Panc1 (cell line): ENCODE measurements at regions not wholly inside any gene's neighbourhood (a gene's known extent, or its start where the extent isn't known, plus 50 kb on each side); places are given as distances from the start of the nearest gene placed in this dataset.

Experiments used
- ATAC-seq: fragments of 200-7000 bp; cut with Tn5 transposase; 2 replicates; pipeline ENCODE4 v1.9.1; 2020; ENCODE audit warnings: mild to moderate bottlenecking, moderate library complexity
- BruUV-seq: library from RNA; stranded (reverse); fragments of 400-500 nt; replicated peaks from 2 replicates; lab custom pipeline; 2021; lab: Mats Ljungman, UMichigan
- CTCF ChIA-PET: fragments of 300-600 bp; sonication (Branson Sonifier 250); formaldehyde crosslinking; loops from one replicate; lab custom pipeline; 2022; ENCODE audit warnings: antibody characterized with exemption; lab: Charles Lee
- POLR2A ChIA-PET: fragments of 300-600 bp; sonication (Branson Sonifier 250); formaldehyde crosslinking; loops from one replicate; lab custom pipeline; 2022; ENCODE audit warnings: antibody characterized with exemption; lab: Charles Lee
- DNase-seq: peaks from one replicate; pipeline ENCODE4 v3.0.0-alpha.2; 2010; ENCODE audit warnings: low read depth, low spot score
- H3K27ac ChIP-seq: 2 replicates; pipeline ENCODE4 v1.5.1; 2011; ENCODE audit warnings: mild to moderate bottlenecking, low read length, inconsistent platforms
- H3K27me3 ChIP-seq: fragments of 200-500 bp; sonication (Bioruptor generic); 2 replicates; pipeline ENCODE4 v1.6.0; 2014; ENCODE audit warnings: low read length, inconsistent platforms; ENCODE audit not compliant: control insufficient read depth, insufficient read depth
- H3K36me3 ChIP-seq: fragments of 200-500 bp; sonication (Bioruptor generic); 2 replicates; pipeline ENCODE4 v1.5.1; 2014; ENCODE audit warnings: inconsistent platforms, mild to moderate bottlenecking, low read length, moderate library complexity; ENCODE audit not compliant: control insufficient read depth, insufficient read depth
- H3K4me1 ChIP-seq: 2 replicates; pipeline ENCODE4 v1.5.1; 2011; ENCODE audit warnings: inconsistent platforms, mild to moderate bottlenecking, low read length, moderate library complexity; ENCODE audit not compliant: control insufficient read depth, insufficient read depth
- H3K4me3 ChIP-seq, 2 experiments: 2 replicates each; pipeline ENCODE4 v1.5.1; 2011 to 2012; ENCODE audit warnings: low read depth in 2 of 2, low read length in 2 of 2, mild to moderate bottlenecking in 2 of 2, inconsistent platforms in 1 of 2, moderate library complexity in 1 of 2
- H3K9me3 ChIP-seq: fragments of 200-500 bp; sonication (Bioruptor generic); 2 replicates; pipeline ENCODE4 v1.5.1; 2014; ENCODE audit warnings: low read depth, mild to moderate bottlenecking, inconsistent platforms, low read length, moderate library complexity; ENCODE audit not compliant: control insufficient read depth, insufficient read depth
- POLR2AphosphoS5 ChIP-seq: IDR thresholded peaks from 2 replicates; pipeline ENCODE4 v1.6.1; 2012; ENCODE audit warnings: mild to moderate bottlenecking, low read depth, low read length, moderate library complexity
- SIN3A ChIP-seq: IDR thresholded peaks from 2 replicates; pipeline ENCODE4 v1.6.1; 2012; ENCODE audit warnings: low read depth, mild to moderate bottlenecking, low read length, moderate library complexity, borderline replicate concordance; ENCODE audit not compliant: insufficient read depth
- TCF7L2 ChIP-seq: IDR thresholded peaks from 2 replicates; pipeline ENCODE4 v1.6.1; 2011; ENCODE audit warnings: mild to moderate bottlenecking, low read depth, low read length, inconsistent platforms
- in situ Hi-C: cut with HindIII; loops from 2 replicates; pipeline ENCODE4 v1.10.0; 2016; ENCODE audit warnings: low sequenced_read_pairs, low pct_unique_long_range_greater_than_20kb
- intact Hi-C: fragments of 100-400 bp; cut with micrococcal nuclease; formaldehyde crosslinking; loops from one replicate; pipeline ENCODE4 v1.10.0; 2022; ENCODE audit not compliant: unreplicated experiment
- TF ChIP-seq, protein P1 (sequence below), 2 experiments: IDR thresholded peaks; 2 replicates each; pipeline ENCODE4 v1.6.1; 2011 to 2012; ENCODE audit warnings: low read depth in 2 of 2, control low read depth in 1 of 2, low read length in 1 of 2, mild to moderate bottlenecking in 1 of 2, moderate library complexity in 1 of 2; ENCODE audit not compliant: insufficient read depth in 1 of 2
- TF ChIP-seq, protein P2 (sequence below): fragments of 450-650 bp; IDR thresholded peaks from 2 replicates; pipeline ENCODE4 v1.5.1; 2017; ENCODE audit warnings: mild to moderate bottlenecking

DNA sequence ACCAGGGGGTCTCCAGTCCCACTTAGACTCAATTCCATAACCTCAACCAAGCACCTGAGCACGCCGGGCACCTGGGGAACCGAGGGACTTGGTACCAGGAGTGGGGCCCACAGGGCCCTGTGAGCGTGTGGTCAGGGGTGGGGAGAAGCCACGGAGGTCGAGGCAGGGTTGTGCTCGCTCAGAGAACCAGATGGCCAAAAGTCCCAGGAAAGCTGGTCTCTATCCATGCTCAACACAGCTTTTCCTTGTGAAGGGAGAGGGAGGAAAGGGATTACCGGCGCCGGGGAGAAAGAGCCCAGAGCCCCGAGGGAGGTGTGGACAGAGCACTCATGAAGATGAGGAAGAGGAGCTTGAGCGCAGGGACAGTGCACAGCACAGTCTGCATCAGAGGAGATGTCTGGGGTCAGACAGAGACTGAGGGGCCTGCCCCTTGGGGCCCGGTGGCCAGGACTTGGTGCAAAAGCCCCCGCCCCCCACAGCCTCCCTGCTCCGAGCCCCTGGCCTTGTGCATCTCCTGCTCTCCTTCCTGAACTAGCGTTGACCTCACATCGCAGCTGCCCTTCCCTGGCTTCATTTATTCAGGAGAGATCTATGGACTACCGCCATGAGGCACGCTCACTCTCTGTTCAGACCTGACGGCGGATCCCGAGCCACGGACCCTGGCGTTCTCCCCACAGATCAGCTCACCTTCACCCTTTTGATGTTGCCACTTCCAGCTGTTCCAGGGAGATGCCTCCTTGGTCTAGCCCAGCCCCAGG lies 355.4 kb upstream of the TNRC6C start:
- DNase-seq (no peak), ATAC-seq (no peak)
- Histone ChIP-seq H3K27me3 (no peaks in the 10 kb centered on the region), H3K27ac (no peak overlapping the region), H3K36me3 (no peaks in the 10 kb centered on the region), H3K9me3 (no peaks in the 10 kb centered on the region), H3K4me3 (no peak overlapping the region), H3K4me1 (no peaks in the 10 kb centered on the region)
- intact Hi-C loops = no loop called here
- TF ChIP-seq SIN3A (no peak), POLR2AphosphoS5 (no peak), TCF7L2 (no peak)
- TF ChIP-seq, protein P1, sequence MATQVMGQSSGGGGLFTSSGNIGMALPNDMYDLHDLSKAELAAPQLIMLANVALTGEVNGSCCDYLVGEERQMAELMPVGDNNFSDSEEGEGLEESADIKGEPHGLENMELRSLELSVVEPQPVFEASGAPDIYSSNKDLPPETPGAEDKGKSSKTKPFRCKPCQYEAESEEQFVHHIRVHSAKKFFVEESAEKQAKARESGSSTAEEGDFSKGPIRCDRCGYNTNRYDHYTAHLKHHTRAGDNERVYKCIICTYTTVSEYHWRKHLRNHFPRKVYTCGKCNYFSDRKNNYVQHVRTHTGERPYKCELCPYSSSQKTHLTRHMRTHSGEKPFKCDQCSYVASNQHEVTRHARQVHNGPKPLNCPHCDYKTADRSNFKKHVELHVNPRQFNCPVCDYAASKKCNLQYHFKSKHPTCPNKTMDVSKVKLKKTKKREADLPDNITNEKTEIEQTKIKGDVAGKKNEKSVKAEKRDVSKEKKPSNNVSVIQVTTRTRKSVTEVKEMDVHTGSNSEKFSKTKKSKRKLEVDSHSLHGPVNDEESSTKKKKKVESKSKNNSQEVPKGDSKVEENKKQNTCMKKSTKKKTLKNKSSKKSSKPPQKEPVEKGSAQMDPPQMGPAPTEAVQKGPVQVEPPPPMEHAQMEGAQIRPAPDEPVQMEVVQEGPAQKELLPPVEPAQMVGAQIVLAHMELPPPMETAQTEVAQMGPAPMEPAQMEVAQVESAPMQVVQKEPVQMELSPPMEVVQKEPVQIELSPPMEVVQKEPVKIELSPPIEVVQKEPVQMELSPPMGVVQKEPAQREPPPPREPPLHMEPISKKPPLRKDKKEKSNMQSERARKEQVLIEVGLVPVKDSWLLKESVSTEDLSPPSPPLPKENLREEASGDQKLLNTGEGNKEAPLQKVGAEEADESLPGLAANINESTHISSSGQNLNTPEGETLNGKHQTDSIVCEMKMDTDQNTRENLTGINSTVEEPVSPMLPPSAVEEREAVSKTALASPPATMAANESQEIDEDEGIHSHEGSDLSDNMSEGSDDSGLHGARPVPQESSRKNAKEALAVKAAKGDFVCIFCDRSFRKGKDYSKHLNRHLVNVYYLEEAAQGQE (IDR thresholded peaks at IDR 0.05; ENCODE audit: insufficient read depth in 1 of 2, low read depth in 2 of 2, low read length in 1 of 2) = no peak
- TF ChIP-seq, protein P2, sequence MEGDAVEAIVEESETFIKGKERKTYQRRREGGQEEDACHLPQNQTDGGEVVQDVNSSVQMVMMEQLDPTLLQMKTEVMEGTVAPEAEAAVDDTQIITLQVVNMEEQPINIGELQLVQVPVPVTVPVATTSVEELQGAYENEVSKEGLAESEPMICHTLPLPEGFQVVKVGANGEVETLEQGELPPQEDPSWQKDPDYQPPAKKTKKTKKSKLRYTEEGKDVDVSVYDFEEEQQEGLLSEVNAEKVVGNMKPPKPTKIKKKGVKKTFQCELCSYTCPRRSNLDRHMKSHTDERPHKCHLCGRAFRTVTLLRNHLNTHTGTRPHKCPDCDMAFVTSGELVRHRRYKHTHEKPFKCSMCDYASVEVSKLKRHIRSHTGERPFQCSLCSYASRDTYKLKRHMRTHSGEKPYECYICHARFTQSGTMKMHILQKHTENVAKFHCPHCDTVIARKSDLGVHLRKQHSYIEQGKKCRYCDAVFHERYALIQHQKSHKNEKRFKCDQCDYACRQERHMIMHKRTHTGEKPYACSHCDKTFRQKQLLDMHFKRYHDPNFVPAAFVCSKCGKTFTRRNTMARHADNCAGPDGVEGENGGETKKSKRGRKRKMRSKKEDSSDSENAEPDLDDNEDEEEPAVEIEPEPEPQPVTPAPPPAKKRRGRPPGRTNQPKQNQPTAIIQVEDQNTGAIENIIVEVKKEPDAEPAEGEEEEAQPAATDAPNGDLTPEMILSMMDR = no peak
- ChIA-PET CTCF (interaction anchor here (0.6 kb wide), 1 partner anchor 396 kb away, joined by 3 read pairs; no protein-coding TSS in a partner anchor), POLR2A (interaction anchor here (0.7 kb wide), 1 partner anchor 127 kb away, joined by 4 read pairs; no protein-coding TSS in a partner anchor)
- no TSS peak for BruUV-seq
- in situ Hi-C loops = no loop called here

DNA sequence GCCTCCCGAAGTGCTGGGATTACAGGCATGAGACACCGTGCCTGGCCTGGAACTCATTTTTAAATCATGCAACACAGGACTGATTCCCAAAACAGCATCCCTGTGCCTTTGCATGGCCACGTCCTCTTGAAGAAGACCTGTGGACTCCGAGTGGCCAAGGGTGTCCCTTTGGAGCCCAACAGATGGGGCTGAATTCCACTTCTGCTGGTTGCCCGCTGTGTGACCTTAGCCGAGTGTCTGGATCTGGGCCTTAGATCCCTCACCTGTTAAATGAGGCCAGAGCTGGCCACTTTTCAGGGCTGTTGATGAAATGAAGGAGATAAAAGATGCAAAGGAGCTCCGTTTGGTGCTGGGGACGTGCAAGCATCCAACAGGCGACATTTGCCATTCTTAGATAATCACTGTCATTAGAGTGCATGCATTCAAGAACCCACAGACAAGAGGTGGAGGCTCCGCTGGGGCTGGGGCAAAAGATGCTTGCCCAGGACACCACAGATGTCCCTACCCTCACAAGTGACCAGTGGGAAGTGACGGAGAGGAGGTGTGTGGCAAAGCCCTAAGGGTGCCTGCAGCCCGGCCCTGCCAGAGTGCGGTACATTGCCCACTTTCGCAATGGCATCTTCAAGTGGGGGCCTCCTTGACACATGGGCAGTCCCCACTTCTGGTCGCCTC lies 354.1 kb upstream of the TNRC6C start:
- POLR2A ChIA-PET = no interaction called here
- no TSS peak for BruUV-seq
- Histone ChIP-seq H3K36me3 (no peaks in the 10 kb centered on the region), H3K4me1 (no peaks in the 10 kb centered on the region), H3K27ac (no peak overlapping the region), H3K4me3 (no peak overlapping the region), H3K27me3 (no peaks in the 10 kb centered on the region), H3K9me3 (no peaks in the 10 kb centered on the region)
- CTCF ChIA-PET = no interaction called here
- no peak for TF ChIP-seq POLR2AphosphoS5
- no peak for ATAC-seq
- intact Hi-C loops (no loop called here), in situ Hi-C loops (no loop called here)
- no peak for DNase-seq

DNA sequence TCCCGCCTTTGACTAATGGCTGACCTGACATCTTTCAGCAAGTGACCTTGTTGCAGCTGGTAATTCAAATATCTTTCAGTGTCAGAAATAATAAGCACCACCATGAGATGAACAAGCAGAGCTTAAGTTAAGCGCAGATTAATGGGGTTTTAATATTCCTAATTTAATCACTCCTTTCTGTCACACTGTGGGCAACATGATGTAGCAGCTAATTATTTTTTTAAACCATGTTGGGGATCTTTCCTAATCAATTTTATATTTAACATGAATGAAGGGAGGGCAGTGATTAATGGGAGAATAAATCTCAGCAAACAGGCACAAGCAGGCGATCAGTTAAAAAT lies 353.6 kb upstream of the TNRC6C start:
- ChIA-PET POLR2A (no interaction called here), CTCF (no interaction called here)
- intact Hi-C loops = no loop called here
- ATAC-seq = no peak
- DNase-seq = no peak
- no peaks in the 10 kb centered on the region for H3K9me3 ChIP-seq
- H3K36me3 ChIP-seq = no peaks in the 10 kb centered on the region
- in situ Hi-C loops = no loop called here
- H3K27ac ChIP-seq = no peak overlapping the region
- no peak overlapping the region for H3K4me3 ChIP-seq
- H3K27me3 ChIP-seq = no peaks in the 10 kb centered on the region
- no peaks in the 10 kb centered on the region for H3K4me1 ChIP-seq
- no TSS peak for BruUV-seq
- TF ChIP-seq TCF7L2 (no peak), POLR2AphosphoS5 (no peak), SIN3A (no peak)
- TF ChIP-seq, protein P2 = no peak
- TF ChIP-seq, protein P1 (IDR thresholded peaks at IDR 0.05; ENCODE audit: insufficient read depth in 1 of 2, low read depth in 2 of 2, low read length in 1 of 2) = no peak
